Loucy (cell line): ENCODE measurements at regions not wholly inside any gene's neighbourhood (a gene's known extent, or its start where the extent isn't known, plus 50 kb on each side); places are given as distances from the start of the nearest gene placed in this dataset.

Source experiments
- H2AFZ ChIP-seq: fragments of 200-600 bp; sonication (generic); 2 replicates; pipeline ENCODE4 v1.6.0; 2016; ENCODE audit warnings: antibody characterized with exemption, mild to moderate bottlenecking, low read length, moderate library complexity
- H3F3A ChIP-seq: fragments of 200-600 bp; 2 replicates; pipeline ENCODE4 v1.6.0; 2016; ENCODE audit warnings: antibody characterized with exemption, low read depth, mild to moderate bottlenecking
- H3K27me3 ChIP-seq: fragments of 200-600 bp; sonication (generic); 2 replicates; pipeline ENCODE4 v1.6.1; 2014; ENCODE audit warnings: low read length, mild to moderate bottlenecking; ENCODE audit not compliant: insufficient read depth, poor library complexity, severe bottlenecking
- H3K36me3 ChIP-seq: fragments of 200-600 bp; sonication (generic); 2 replicates; pipeline ENCODE4 v1.6.1; 2016; ENCODE audit warnings: low read length; ENCODE audit not compliant: insufficient read depth
- H3K4me1 ChIP-seq: fragments of 200-600 bp; sonication (generic); 2 replicates; pipeline ENCODE4 v1.5.1; 2014; ENCODE audit warnings: low read length, mild to moderate bottlenecking; ENCODE audit not compliant: insufficient read depth, poor library complexity, severe bottlenecking
- H3K4me2 ChIP-seq: fragments of 200-600 bp; sonication (generic); 2 replicates; pipeline ENCODE4 v1.6.0; 2014; ENCODE audit warnings: antibody characterized with exemption, low read length, low read depth, mild to moderate bottlenecking; ENCODE audit not compliant: poor library complexity, severe bottlenecking
- H3K4me3 ChIP-seq: fragments of 200-600 bp; sonication (generic); 2 replicates; pipeline ENCODE4 v1.5.1; 2014; ENCODE audit warnings: low read length, mild to moderate bottlenecking, mixed read lengths; ENCODE audit not compliant: poor library complexity, severe bottlenecking
- H3K79me2 ChIP-seq: fragments of 200-600 bp; sonication (generic); 2 replicates; pipeline ENCODE4 v1.6.1; 2014; ENCODE audit warnings: low read length; ENCODE audit not compliant: insufficient read depth
- H3K9ac ChIP-seq: fragments of 200-600 bp; sonication (generic); 2 replicates; pipeline ENCODE4 v1.6.0; 2014; ENCODE audit warnings: mild to moderate bottlenecking, low read depth, low read length, moderate library complexity; ENCODE audit not compliant: poor library complexity, severe bottlenecking
- H3K9me2 ChIP-seq: fragments of 200-600 bp; sonication (generic); replicated peaks from 2 replicates; pipeline ENCODE4 v1.6.1; 2016; ENCODE audit warnings: low read depth, low read length, mixed read lengths
- H3K9me3 ChIP-seq: fragments of 200-600 bp; sonication (generic); 2 replicates; pipeline ENCODE4 v1.6.1; 2014; ENCODE audit warnings: mild to moderate bottlenecking, antibody characterized with exemption, low read length, low read depth; ENCODE audit not compliant: insufficient read depth
- H4K20me1 ChIP-seq: fragments of 200-600 bp; sonication (generic); 2 replicates; pipeline ENCODE4 v1.6.0; 2014; ENCODE audit warnings: antibody characterized with exemption, low read length, mild to moderate bottlenecking; ENCODE audit not compliant: insufficient read depth, poor library complexity, severe bottlenecking
- CTCF ChIP-seq: fragments of 200-600 bp; sonication (generic); conservative IDR thresholded peaks from 2 replicates; pipeline ENCODE4 v1.5.1; 2014; ENCODE audit warnings: mild to moderate bottlenecking, antibody characterized with exemption, low read length
- EZH2phosphoT487 ChIP-seq: fragments of 200-600 bp; IDR thresholded peaks from 2 replicates; pipeline ENCODE4 v1.6.1; 2018; ENCODE audit warnings: antibody characterized with exemption, mild to moderate bottlenecking, moderate library complexity, borderline replicate concordance

GRCh38 chr6:155706806-155707205, 251.2 kb upstream of the NOX3 start:
- no peaks in the 10 kb centered on the region for H3K27me3 ChIP-seq
- H3K4me1 ChIP-seq, result no peaks in the 10 kb centered on the region
- H3K4me3 ChIP-seq, result no peak overlapping the region
- H3K79me2 ChIP-seq, result no peaks in the 10 kb centered on the region
- H3K36me3 ChIP-seq, result no peaks in the 10 kb centered on the region
- no peak overlapping the region for H3K9ac ChIP-seq
- H3K4me2 ChIP-seq, result no peak overlapping the region
- peak overlapping the region; percentile 20; the same call in 1 of the 2 replicates for H2AFZ ChIP-seq
- no peaks in the 10 kb centered on the region for H3K9me3 ChIP-seq
- TF ChIP-seq CTCF, result no peak
- H3F3A ChIP-seq, result no peaks in the 10 kb centered on the region
- no peaks in the 10 kb centered on the region for H4K20me1 ChIP-seq
- no peaks in the 10 kb centered on the region for H3K9me2 ChIP-seq

GRCh38 chr6:155706341-155706740, 250.7 kb upstream of the NOX3 start:
- Histone ChIP-seq H3K4me3 (no peak overlapping the region), H3K9me2 (no peaks in the 10 kb centered on the region), H3K79me2 (no peaks in the 10 kb centered on the region), H3K4me1 (no peaks in the 10 kb centered on the region), H3K9me3 (no peaks in the 10 kb centered on the region), H3F3A (no peaks in the 10 kb centered on the region), H4K20me1 (no peaks in the 10 kb centered on the region), H3K4me2 (no peak overlapping the region), H3K9ac (no peak overlapping the region), H2AFZ (peak overlapping the region; percentile 20; the same call in 1 of the 2 replicates), H3K36me3 (no peaks in the 10 kb centered on the region), H3K27me3 (no peaks in the 10 kb centered on the region)
- TF ChIP-seq EZH2phosphoT487 (no peak), CTCF (no peak)

- Histone ChIP-seq H3K9ac (no peak overlapping the region), H3K79me2 (no peaks in the 10 kb centered on the region), H3K4me2 (no peak overlapping the region), H4K20me1 (no peaks in the 10 kb centered on the region), H3K27me3 (no peaks in the 10 kb centered on the region), H3K4me1 (no peaks in the 10 kb centered on the region), H3K9me3 (no peaks in the 10 kb centered on the region), H3K4me3 (no peak overlapping the region), H3K36me3 (no peaks in the 10 kb centered on the region), H3F3A (no peaks in the 10 kb centered on the region), H2AFZ (no peak overlapping the region), H3K9me2 (no peaks in the 10 kb centered on the region)
- TF ChIP-seq CTCF, result no peak
- no peak for TF ChIP-seq EZH2phosphoT487
Observed at GRCh38 chr6:155701342-155701741, 245.7 kb upstream of the NOX3 start.
